ENCODE measurements at regions not wholly inside any gene's neighbourhood (a gene's known extent, or its start where the extent isn't known, plus 50 kb on each side); places are given as distances from the start of the nearest gene placed in this dataset.

GRCh38 chr16:59566446-59566845, 832.3 kb upstream of the GOT2 start:
- TF ChIP-seq EZH2 (IDR thresholded peaks at IDR 0.05; ENCODE audit: borderline replicate concordance, low read length) = no peak
- no peak for TF ChIP-seq CTCF (conservative IDR thresholded peaks at IDR 0.05 in 1 of 2, IDR thresholded peaks at IDR 0.05 in 1 of 2; ENCODE audit: extremely low read depth in 1 of 2, insufficient read depth in 1 of 2, low read depth in 1 of 2, low read length in 2 of 2)
